Vagina (tissue), 2 donors: ENCODE measurements at regions not wholly inside any gene's neighbourhood (a gene's known extent, or its start where the extent isn't known, plus 50 kb on each side); places are given as distances from the start of the nearest gene placed in this dataset.

Source experiments
- POLR2A ChIP-seq, 2 donors: fragments of 450-650 bp; IDR thresholded peaks; one replicate each; pipeline ENCODE4 v1.6.1; 2017; ENCODE audit warnings: antibody characterized with exemption in 2 of 2, mild to moderate bottlenecking in 2 of 2, moderate library complexity in 2 of 2
- POLR2AphosphoS5 ChIP-seq, 2 donors: sonication (generic); formaldehyde crosslinking; IDR thresholded peaks; one replicate each; pipeline ENCODE4 v1.9.0; 2017; ENCODE audit warnings: antibody characterized with exemption in 2 of 2, mild to moderate bottlenecking in 2 of 2, low read depth in 1 of 2; ENCODE audit not compliant: insufficient read depth in 1 of 2
- TF ChIP-seq, protein P1 (sequence below), 3 experiments: fragments of 450-650 bp in 2 of 3; fragments of 200-600 bp in 1 of 3; sonication (generic) in 1 of 3; IDR thresholded peaks; one replicate each; pipeline ENCODE4 v1.5.1; 2017 to 2019; ENCODE audit warnings: antibody characterized with exemption in 3 of 3, mild to moderate bottlenecking in 2 of 3, moderate library complexity in 2 of 3

DNA sequence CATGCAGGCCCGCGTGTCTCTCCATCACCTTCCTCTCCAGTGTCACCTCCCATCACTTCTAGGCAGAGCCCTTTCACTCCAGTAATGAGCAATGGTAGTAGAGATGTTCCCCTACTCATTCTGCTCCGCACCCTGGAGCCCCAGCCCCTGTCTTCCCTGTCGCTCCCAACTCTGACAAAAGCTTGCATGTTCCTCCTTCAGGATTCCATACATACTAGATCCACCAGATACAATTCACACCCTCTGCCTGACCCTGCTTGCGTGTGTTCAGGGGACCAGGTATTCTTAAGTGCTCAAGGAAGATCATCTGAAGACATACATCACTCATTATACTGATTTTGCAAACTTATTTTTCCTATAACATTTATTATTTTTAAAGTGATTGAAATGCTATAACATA, 222.7 kb downstream of the SNX19 start:
- TF ChIP-seq, protein P1, sequence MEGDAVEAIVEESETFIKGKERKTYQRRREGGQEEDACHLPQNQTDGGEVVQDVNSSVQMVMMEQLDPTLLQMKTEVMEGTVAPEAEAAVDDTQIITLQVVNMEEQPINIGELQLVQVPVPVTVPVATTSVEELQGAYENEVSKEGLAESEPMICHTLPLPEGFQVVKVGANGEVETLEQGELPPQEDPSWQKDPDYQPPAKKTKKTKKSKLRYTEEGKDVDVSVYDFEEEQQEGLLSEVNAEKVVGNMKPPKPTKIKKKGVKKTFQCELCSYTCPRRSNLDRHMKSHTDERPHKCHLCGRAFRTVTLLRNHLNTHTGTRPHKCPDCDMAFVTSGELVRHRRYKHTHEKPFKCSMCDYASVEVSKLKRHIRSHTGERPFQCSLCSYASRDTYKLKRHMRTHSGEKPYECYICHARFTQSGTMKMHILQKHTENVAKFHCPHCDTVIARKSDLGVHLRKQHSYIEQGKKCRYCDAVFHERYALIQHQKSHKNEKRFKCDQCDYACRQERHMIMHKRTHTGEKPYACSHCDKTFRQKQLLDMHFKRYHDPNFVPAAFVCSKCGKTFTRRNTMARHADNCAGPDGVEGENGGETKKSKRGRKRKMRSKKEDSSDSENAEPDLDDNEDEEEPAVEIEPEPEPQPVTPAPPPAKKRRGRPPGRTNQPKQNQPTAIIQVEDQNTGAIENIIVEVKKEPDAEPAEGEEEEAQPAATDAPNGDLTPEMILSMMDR (IDR thresholded peaks at IDR 0.05): no peak
- TF ChIP-seq POLR2A (IDR thresholded peaks at IDR 0.05): no peak
- no peak for TF ChIP-seq POLR2AphosphoS5 (IDR thresholded peaks at IDR 0.05; ENCODE audit: insufficient read depth in 1 of 2, low read depth in 1 of 2)
